ENCODE measurements at regions not wholly inside any gene's neighbourhood (a gene's known extent, or its start where the extent isn't known, plus 50 kb on each side); places are given as distances from the start of the nearest gene placed in this dataset.
"Not testable (repeated sequence)": the region's sequence is repeated elsewhere in the genome, so short reads cannot be mapped to it uniquely, and the experiment has no call there.

GRCh38 chr4:38400946-38401345, 263.1 kb upstream of the KLF3 start:
- no peak overlapping the region for H3K27ac ChIP-seq
- DNase-seq (ENCODE audit: low read depth, low spot score): no peak

DNA sequence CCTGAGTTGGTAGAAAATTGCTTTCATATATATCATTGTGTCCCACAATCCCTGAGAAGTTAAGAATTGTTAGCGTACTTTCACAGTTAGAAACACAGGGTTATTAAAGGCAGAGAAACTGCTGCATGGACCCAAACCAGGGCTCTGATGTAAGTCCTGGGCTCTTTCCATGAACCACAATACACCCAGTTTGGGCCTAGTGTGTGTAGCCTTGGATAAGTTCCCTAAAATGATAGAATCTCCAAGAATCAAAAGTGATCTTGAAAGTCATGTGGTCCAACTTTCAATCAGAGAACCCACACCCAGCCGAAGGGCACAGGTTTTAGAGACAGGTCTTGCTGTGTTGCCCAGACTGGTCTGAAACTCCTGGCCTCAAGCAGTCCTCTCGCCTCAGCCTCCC, 257.8 kb upstream of the KLF3 start:
- no peak overlapping the region for H3K27ac ChIP-seq
- DNase-seq (ENCODE audit: low read depth, low spot score): no peak

DNA sequence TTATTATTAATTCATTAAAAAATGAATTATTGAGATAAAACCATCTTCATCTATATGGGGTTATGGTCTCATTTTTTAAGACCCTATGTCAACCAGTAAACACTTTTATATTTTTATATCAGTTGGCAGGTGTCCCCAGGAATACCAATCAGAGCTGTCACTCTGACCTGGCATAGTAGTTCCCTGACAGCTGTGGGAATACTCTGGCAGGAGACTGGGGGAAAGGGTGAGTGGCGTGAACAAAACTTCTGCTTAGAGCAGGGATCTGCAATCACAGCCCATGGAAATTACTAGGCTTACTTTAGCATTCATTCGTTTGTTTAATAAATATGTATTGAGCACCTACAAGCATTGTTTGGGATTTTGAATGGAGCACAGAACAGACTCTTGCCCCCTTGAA, 254.1 kb upstream of the KLF3 start:
- DNase-seq (ENCODE audit: low read depth, low spot score): no peak
- H3K27ac ChIP-seq: no peak overlapping the region

DNA sequence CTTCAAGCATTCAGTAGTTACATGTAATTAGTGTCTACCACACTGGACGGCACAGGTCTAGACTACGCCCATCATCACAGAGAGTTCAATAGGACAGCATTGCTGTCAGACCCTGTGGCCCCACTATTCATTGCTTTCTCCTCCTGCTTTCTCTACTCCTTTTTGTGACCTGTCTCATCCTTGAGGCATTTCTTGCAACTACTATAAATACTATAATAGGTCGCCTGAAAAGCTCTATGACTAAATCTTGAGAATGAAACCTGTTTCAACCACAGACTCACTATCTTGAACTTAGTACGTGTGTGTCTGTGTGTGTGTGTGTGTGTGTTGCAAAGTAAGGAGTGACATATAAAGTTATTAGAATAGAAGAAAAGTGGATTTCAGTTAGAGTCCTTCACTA, 252.9 kb upstream of the KLF3 start:
- no peak overlapping the region for H3K27ac ChIP-seq
- DNase-seq (ENCODE audit: low read depth, low spot score): peak; percentile 27

- no peak overlapping the region for H3K27ac ChIP-seq
- no peak for DNase-seq (ENCODE audit: low read depth, low spot score)
Measured at GRCh38 chr4:38411981-38412536, 251.9 kb upstream of the KLF3 start.

DNA sequence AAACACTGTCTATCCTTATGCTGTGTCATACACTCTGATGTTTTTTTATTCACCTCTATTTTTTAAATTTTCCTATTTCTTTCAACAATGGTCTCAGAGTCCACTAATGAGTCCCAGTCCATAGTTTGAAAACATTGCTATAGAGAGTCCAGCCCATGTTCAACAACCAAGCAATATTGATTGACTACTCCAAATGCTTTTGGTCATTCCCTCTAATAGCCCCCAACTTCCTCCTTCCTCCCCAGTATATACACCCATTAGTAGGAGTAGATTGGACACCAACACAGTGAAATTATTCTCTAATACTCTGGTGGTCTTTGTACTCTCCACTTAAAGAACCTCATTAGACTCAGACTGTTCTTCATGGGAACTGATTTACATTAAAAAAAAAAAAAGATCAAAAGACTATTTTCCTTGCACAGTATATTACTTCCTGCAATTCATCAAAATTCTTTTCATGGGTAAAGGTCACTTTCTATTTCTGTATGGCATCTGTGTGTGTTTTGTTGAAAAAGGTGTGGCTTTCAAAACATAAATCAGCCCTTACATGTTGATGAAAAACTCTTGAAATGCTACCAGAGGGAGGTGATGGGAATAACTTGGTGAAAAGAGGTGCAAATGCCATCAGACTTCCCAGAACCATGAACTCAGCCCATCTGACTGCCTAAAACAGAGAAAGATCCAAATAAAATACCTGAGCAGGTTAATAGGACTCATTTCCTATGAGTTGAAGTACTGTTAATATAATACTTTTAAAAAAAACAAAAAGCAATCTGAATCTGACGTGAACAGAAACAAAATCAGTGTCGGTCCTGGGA, 250.3 kb upstream of the KLF3 start:
- H3K27ac ChIP-seq: no peak overlapping the region
- no peak for DNase-seq (ENCODE audit: low read depth, low spot score)

DNA sequence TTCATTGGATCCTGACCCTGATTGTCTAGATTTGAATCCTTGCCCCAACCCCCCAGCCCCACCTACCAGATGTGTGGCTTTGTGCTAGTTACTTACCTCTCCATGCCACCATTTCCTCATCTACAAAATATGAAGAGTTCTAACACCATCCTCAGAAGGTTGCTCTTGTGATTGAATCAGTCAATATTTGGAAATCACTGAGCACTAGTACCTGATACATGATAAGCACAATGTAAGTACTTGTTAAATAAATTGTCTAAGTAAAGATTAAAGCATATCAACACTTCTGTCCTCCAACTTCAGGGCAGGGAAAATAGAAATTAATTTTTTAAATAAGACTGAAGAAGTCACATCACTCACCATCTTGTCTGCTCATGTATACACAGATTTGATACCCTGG, 249.6 kb upstream of the KLF3 start:
- no peak for DNase-seq (ENCODE audit: low read depth, low spot score)
- no peak overlapping the region for H3K27ac ChIP-seq

GRCh38 chr4:38415682-38416081, 248.3 kb upstream of the KLF3 start:
- DNase-seq (ENCODE audit: low read depth, low spot score): no peak

GRCh38 chr4:38416450-38417014, 247.5 kb upstream of the KLF3 start:
- no peak overlapping the region for H3K27ac ChIP-seq
- DNase-seq (ENCODE audit: low read depth, low spot score): no peak

More at GRCh38 chr4:38415682-38416081, 248.3 kb upstream of the KLF3 start:
- H3K27ac ChIP-seq: no peak overlapping the region

- not testable (repeated sequence) for H3K27ac ChIP-seq; DNase-seq (ENCODE audit: low read depth, low spot score)
Measured at GRCh38 chr4:38420254-38420653, 243.7 kb upstream of the KLF3 start.

DNA sequence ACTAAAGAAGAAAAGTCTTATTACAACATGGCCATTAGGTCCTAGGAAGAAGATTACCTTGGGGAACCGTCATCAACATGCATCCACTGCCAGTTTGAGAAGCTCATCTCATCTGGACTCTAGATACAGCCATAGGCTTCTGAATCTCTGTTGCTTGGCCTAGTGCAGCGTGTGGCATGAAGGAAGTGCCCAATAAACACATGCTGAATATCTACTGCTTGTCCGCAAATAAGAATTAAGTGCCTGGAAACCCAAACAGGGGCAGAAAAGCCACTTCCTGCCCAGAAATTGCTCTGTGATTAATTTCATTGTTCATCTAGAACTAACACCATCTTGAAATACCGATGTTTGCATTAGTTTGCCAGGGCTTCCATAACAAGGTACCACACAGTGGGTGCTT, 241.1 kb upstream of the KLF3 start:
- no peak overlapping the region for H3K27ac ChIP-seq
- DNase-seq (ENCODE audit: low read depth, low spot score): no peak

DNA sequence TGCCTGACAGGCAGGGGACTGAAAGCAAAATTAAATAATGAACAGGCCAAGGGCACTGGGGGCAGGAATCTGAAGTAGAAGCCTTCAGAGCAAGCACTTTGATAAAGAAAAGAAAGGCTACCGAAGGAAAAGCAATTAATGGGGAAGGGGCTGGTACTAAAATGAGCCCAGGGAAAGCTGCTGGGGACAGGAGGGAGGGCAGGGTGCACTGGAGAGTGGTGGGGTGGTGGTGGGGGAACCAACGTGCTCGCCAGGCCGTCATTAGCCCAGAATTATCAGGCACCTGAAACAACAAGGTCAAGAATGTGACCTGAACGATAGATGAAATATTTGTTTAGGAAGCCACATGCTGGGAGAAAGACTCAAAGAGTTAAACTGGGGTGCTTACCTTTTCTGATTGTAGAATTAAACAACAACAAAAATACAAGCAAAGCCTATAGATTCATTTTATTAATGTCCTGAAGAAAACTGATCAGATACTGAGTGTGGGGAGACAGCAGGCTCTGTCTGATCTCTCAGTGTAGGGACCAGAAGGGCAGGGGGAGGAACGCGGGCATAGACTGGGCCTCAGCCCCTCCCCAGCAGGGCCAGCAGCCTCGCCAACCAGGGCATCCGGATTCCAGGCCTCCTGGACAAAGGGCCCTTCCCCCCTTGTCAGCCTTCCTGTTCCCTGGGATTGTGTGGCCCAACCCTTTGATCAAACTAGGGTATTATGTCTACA, 239.7 kb upstream of the KLF3 start:
- DNase-seq (ENCODE audit: low read depth, low spot score): no peak

DNA sequence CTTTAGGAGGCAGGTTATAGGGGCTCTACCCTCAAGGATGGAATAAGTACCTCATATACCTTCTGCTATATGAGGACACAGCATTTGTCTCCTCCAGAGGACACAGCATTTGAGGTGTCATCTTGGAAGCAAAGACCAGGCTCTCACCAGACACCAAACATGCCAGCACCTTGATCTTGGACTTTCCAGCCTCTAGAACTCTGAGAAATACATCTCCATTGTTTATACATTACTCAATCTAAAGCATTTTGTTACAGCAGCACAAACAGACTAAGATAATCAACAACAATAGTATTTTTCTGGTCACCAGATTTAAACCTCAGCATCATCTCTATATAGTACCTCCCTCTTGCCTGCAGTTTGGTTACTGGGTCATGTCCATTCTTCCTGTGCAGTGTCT, 237.5 kb upstream of the KLF3 start:
- H3K27ac ChIP-seq: no peak overlapping the region
- no peak for DNase-seq (ENCODE audit: low read depth, low spot score)

More for the DNA sequence above, 239.7 kb upstream of the KLF3 start:
- H3K27ac ChIP-seq: no peak overlapping the region

DNA sequence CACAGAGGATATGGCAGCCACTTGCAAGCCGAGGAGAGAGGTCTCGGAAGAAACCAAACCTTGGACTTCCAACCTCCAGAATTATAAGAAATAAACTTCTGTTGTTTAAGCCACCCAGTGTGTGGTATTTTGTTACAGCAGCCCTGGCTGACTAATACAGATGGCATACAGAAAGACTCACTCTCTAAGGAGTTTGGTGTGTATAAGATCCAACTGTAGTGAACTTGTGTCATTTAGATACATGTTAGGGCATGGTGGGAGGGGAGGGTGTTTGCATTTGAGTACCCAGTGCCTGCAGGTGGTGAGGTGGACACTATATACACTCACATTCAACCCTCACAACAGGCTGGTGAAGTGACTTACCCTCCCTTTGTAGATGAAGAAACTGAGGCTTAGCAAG, 233.2 kb upstream of the KLF3 start:
- no peak for DNase-seq (ENCODE audit: low read depth, low spot score)

GRCh38 chr4:38442073-38442788, 221.8 kb upstream of the KLF3 start:
- H3K27ac ChIP-seq: no peak overlapping the region
- DNase-seq (ENCODE audit: low read depth, low spot score): no peak

More for the DNA sequence above, 233.2 kb upstream of the KLF3 start:
- H3K27ac ChIP-seq: no peak overlapping the region

DNA sequence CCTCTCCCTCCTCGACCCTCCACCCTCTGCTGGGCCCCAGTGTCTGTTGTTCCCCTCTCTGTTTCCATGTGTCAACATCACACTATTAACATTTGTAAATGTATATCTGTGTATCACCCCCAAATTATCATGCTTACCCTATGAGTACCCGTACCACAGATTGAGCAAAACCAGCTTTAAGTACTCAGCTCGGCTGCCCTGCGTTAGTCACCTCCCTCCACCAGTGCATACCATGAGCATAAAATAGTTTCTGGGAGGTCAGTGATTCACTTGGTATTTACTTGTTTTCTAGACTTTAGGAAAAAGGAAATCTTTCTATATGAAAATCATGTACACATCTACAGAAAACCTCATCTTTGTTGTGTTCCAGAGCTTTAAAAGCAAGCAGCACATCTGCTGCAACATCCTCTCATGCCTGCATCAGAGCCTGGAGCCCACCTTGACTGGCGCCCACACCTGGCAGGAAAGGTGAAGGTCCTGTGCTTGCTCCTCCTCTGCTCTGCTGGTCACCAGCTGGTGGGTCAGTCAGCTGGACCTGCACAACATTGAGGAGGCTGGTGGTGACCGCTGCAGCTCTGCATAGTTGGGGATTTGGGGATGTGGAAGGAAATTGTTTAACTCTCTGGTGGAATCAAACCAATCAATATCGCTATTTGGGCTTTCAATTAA, 214.4 kb upstream of the KLF3 start:
- H3K27ac ChIP-seq: no peak overlapping the region
- no peak for DNase-seq (ENCODE audit: low read depth, low spot score)

DNA sequence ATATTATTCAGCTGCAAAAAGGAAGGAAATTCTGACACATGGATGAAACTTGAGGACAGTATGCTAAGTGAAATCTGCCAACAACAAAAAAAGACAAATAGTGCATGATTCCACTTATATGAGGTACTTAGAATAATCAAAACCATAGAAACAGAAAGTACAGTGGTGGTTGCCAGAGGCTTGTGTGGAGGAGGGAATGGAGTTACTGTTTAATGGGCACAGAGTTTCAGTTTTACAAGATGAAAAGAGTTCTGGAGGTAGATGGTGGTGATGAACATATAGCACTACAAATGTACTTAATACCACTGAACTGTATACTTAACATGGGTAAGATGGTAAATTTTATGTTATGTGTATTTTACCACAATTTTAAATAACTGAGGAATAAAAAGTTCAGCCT, 212.0 kb upstream of the KLF3 start:
- DNase-seq (ENCODE audit: low read depth, low spot score): no peak
- H3K27ac ChIP-seq: no peak overlapping the region

GRCh38 chr4:38452542-38452941, 211.5 kb upstream of the KLF3 start:
- H3K27ac ChIP-seq: no peak overlapping the region
- no peak for DNase-seq (ENCODE audit: low read depth, low spot score)

- no peak for DNase-seq (ENCODE audit: low read depth, low spot score)
Measured at GRCh38 chr4:38453253-38453881, 210.6 kb upstream of the KLF3 start.

More at GRCh38 chr4:38453253-38453881, 210.6 kb upstream of the KLF3 start:
- no peak overlapping the region for H3K27ac ChIP-seq
